Glutamatergic neuron (in vitro differentiated cells): ENCODE measurements at regions not wholly inside any gene's neighbourhood (a gene's known extent, or its start where the extent isn't known, plus 50 kb on each side); places are given as distances from the start of the nearest gene placed in this dataset.

Source experiments
- DNase-seq: peaks from one replicate; pipeline ENCODE4 v3.0.0; 2022
- H3K27ac Mint-ChIP-seq: one replicate; pipeline ENCODE4 v1.8.0; 2020; ENCODE audit warnings: mild to moderate bottlenecking, mixed read lengths, inconsistent platforms; ENCODE audit not compliant: unreplicated experiment
- H3K27me3 Mint-ChIP-seq: one replicate; pipeline ENCODE4 v1.8.0; 2020; ENCODE audit warnings: mild to moderate bottlenecking, moderate library complexity, mixed read lengths, inconsistent platforms; ENCODE audit not compliant: unreplicated experiment
- H3K36me3 Mint-ChIP-seq: one replicate; pipeline ENCODE4 v1.8.0; 2020; ENCODE audit warnings: mild to moderate bottlenecking, mixed read lengths, inconsistent platforms; ENCODE audit not compliant: unreplicated experiment
- H3K4me1 Mint-ChIP-seq: one replicate; pipeline ENCODE4 v1.8.0; 2020; ENCODE audit warnings: mild to moderate bottlenecking, low read depth, mixed read lengths, inconsistent platforms; ENCODE audit not compliant: unreplicated experiment
- H3K4me3 Mint-ChIP-seq: one replicate; pipeline ENCODE4 v1.8.0; 2020; ENCODE audit warnings: mild to moderate bottlenecking, mixed read lengths, inconsistent platforms; ENCODE audit not compliant: unreplicated experiment
- H3K9me3 Mint-ChIP-seq: one replicate; pipeline ENCODE4 v1.8.0; 2020; ENCODE audit warnings: mild to moderate bottlenecking, moderate library complexity, mixed read lengths, inconsistent platforms; ENCODE audit not compliant: unreplicated experiment
- TF ChIP-seq, protein P1 (sequence below): fragments of 200-600 bp; sonication (generic); IDR thresholded peaks from one replicate; pipeline ENCODE4 v1.5.0; 2021; ENCODE audit not compliant: partially characterized antibody, unreplicated experiment

GRCh38 chr18:39959839-39960238, 1995.2 kb upstream of the PIK3C3 start:
- no peaks in the 10 kb centered on the region for H3K4me1 Mint-ChIP-seq

DNA sequence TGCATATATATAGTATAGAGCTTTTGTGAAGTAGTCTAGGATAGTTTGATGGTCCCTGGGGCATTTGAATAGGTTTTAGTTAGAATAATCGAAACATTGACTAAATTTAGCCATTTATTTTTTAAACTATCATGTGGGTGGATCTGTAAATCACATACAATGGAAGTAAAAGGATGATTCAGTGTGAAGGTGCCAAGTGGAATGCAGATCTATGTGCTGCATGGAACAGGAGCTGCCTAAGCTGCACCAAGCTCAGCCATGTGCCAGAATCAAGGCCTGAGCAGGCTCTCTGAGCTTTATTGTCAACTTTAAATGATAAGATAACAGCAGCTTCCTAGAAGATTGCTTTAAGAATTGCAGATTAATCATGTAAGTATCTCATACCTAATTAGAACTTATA, 1996.2 kb upstream of the PIK3C3 start:
- no peaks in the 10 kb centered on the region for H3K4me1 Mint-ChIP-seq
- H3K9me3 Mint-ChIP-seq = no peaks in the 10 kb centered on the region
- H3K27me3 Mint-ChIP-seq = no peaks in the 10 kb centered on the region
- TF ChIP-seq, protein P1, sequence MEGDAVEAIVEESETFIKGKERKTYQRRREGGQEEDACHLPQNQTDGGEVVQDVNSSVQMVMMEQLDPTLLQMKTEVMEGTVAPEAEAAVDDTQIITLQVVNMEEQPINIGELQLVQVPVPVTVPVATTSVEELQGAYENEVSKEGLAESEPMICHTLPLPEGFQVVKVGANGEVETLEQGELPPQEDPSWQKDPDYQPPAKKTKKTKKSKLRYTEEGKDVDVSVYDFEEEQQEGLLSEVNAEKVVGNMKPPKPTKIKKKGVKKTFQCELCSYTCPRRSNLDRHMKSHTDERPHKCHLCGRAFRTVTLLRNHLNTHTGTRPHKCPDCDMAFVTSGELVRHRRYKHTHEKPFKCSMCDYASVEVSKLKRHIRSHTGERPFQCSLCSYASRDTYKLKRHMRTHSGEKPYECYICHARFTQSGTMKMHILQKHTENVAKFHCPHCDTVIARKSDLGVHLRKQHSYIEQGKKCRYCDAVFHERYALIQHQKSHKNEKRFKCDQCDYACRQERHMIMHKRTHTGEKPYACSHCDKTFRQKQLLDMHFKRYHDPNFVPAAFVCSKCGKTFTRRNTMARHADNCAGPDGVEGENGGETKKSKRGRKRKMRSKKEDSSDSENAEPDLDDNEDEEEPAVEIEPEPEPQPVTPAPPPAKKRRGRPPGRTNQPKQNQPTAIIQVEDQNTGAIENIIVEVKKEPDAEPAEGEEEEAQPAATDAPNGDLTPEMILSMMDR = no peak
- no peak for DNase-seq
- no peak overlapping the region for H3K4me3 Mint-ChIP-seq
- H3K36me3 Mint-ChIP-seq = no peaks in the 10 kb centered on the region
- no peak overlapping the region for H3K27ac Mint-ChIP-seq

More at GRCh38 chr18:39959839-39960238, 1995.2 kb upstream of the PIK3C3 start:
- no peak for DNase-seq
- Mint-ChIP-seq H3K27me3 (no peaks in the 10 kb centered on the region), H3K9me3 (no peaks in the 10 kb centered on the region), H3K36me3 (no peaks in the 10 kb centered on the region), H3K27ac (no peak overlapping the region), H3K4me3 (no peak overlapping the region)
- TF ChIP-seq, protein P1 = no peak

DNA sequence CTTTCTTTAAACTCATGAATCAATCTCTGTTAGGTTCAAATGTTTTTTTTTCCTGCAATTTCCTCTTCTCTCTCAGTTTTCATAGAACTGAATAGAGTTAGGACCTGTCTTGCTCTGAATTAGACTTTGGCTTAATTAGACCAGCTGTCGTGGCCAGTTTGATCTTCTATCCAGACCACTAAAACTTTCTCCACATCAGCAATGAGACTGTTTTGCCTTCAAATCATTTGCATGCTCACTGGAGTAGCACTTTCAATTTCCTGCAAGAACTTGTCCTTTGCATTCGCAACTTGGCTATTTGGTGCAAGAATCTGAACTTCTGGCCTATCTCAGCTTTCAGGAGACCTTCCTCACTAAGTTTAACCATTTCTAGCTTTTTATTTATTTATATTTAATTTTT, 2002.2 kb upstream of the PIK3C3 start:
- H3K9me3 Mint-ChIP-seq = no peaks in the 10 kb centered on the region
- no peaks in the 10 kb centered on the region for H3K4me1 Mint-ChIP-seq
- TF ChIP-seq, protein P1 = no peak
- H3K27ac Mint-ChIP-seq = no peak overlapping the region
- H3K27me3 Mint-ChIP-seq = no peaks in the 10 kb centered on the region
- H3K4me3 Mint-ChIP-seq = no peak overlapping the region
- no peaks in the 10 kb centered on the region for H3K36me3 Mint-ChIP-seq
- no peak for DNase-seq

GRCh38 chr18:39951142-39951720, 2003.8 kb upstream of the PIK3C3 start:
- TF ChIP-seq, protein P1 = no peak
- no peak overlapping the region for H3K27ac Mint-ChIP-seq
- no peaks in the 10 kb centered on the region for H3K9me3 Mint-ChIP-seq

GRCh38 chr18:39946623-39947061, 2008.4 kb upstream of the PIK3C3 start:
- Mint-ChIP-seq H3K27ac (no peak overlapping the region), H3K4me1 (no peaks in the 10 kb centered on the region)

More at GRCh38 chr18:39951142-39951720, 2003.8 kb upstream of the PIK3C3 start:
- Mint-ChIP-seq H3K36me3 (no peaks in the 10 kb centered on the region), H3K4me1 (no peaks in the 10 kb centered on the region), H3K4me3 (no peak overlapping the region), H3K27me3 (no peaks in the 10 kb centered on the region)
- DNase-seq = no peak

More at GRCh38 chr18:39946623-39947061, 2008.4 kb upstream of the PIK3C3 start:
- TF ChIP-seq, protein P1 = no peak
- Mint-ChIP-seq H3K27me3 (no peaks in the 10 kb centered on the region), H3K4me3 (no peak overlapping the region), H3K9me3 (no peaks in the 10 kb centered on the region), H3K36me3 (no peaks in the 10 kb centered on the region)
- DNase-seq = no peak
